Natural killer cell treated with Interleukin-12 subunit alpha and Interleukin-12 subunit beta and Interleukin-15 and Interleukin-18, amount 100 ng/mL, for 72 hours (primary cell): ENCODE measurements at regions not wholly inside any gene's neighbourhood (a gene's known extent, or its start where the extent isn't known, plus 50 kb on each side); places are given as distances from the start of the nearest gene placed in this dataset.

Experiments
- ATAC-seq, 2 donors: fragments of 150-1000 bp; cut with Tn5 transposase in 1 of 2; sonication (Bioruptor Pico), chemical (Tn5 transposase) in 1 of 2; 2 replicates each; pipeline ENCODE4 v1.10.0; 2021
- DNase-seq: peaks from one replicate; pipeline ENCODE4 v3.0.0; 2022; ENCODE audit warnings: low spot score
- H3K27ac Mint-ChIP-seq, 2 donors: 1 replicate in 1 of 2; 2 replicates in 1 of 2; pipeline ENCODE4 v1.8.0; 2022; ENCODE audit warnings: mixed read lengths in 2 of 2, mild to moderate bottlenecking in 1 of 2, moderate library complexity in 1 of 2
- H3K27me3 Mint-ChIP-seq, 2 donors: 1 replicate in 1 of 2; 2 replicates in 1 of 2; pipeline ENCODE4 v1.8.0; 2022; ENCODE audit warnings: mixed read lengths in 2 of 2
- H3K36me3 Mint-ChIP-seq: one replicate; pipeline ENCODE4 v1.8.0; 2022; ENCODE audit warnings: mixed read lengths
- H3K4me1 Mint-ChIP-seq, 2 donors: 1 replicate in 1 of 2; 2 replicates in 1 of 2; pipeline ENCODE4 v1.8.0; 2022; ENCODE audit warnings: low read depth in 2 of 2, mixed read lengths in 2 of 2, mild to moderate bottlenecking in 1 of 2
- H3K4me3 Mint-ChIP-seq: one replicate; pipeline ENCODE4 v1.8.0; 2022; ENCODE audit warnings: mixed read lengths
- H3K9me3 Mint-ChIP-seq: 2 replicates; pipeline ENCODE4 v1.8.0; 2022; ENCODE audit warnings: mixed read lengths

DNA sequence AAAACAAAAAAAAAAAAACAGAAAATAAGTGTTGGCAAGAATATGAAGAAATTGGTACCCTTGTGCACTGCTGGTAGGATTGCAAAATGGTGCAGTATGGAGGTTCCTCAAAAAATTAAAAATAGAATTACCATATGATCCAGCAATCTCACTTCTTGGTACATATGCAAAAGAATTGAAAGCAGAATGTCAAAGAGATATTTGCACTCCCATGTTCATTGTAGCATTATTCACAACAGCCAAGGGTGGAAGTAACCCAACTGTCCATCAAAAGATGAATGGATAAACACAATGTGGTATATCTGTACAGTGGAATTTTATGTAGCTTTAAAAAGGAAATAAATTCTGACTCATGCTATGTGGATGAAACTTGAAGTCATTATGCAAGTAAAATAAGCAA is 72.8 kb upstream of the POU3F3 start:
- Mint-ChIP-seq H3K4me1 (no peaks in the 10 kb centered on the region), H3K36me3 (no peaks in the 10 kb centered on the region), H3K27me3 (peaks cover 10 to 18% of the 10 kb centered on the region in 2 donors), H3K9me3 (no peaks in the 10 kb centered on the region), H3K4me3 (no peak overlapping the region), H3K27ac (no peak overlapping the region)
- ATAC-seq (no peak), DNase-seq (no peak)

DNA sequence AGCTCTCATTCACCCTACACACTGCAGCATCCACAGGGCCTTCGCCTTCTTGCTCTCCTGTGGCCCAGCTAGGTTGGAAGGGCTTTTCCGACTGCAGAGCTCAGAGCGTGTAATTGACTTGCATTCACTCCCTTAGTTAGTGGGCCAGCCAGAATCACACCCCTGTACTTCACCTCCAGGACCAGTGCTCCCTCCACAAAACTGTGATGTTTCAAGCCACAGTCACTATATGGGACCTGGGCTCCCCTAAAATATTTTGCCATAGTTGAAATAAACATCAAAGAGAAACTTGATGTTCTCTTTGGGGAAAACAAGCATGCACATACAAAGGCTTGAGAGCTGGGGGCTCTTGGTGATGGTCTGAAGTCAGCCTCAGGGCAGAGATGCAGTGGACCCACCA is 69.7 kb upstream of the POU3F3 start:
- H3K4me3 Mint-ChIP-seq: no peak overlapping the region
- DNase-seq (no peak), ATAC-seq (peak in 1 of 2 donors; percentile 44)
- H3K9me3 Mint-ChIP-seq: no peaks in the 10 kb centered on the region
- H3K27me3 Mint-ChIP-seq: peaks cover 10 to 24% of the 10 kb centered on the region in 2 donors
- no peaks in the 10 kb centered on the region for H3K36me3 Mint-ChIP-seq
- H3K27ac Mint-ChIP-seq: no peak overlapping the region
- H3K4me1 Mint-ChIP-seq: no peaks in the 10 kb centered on the region

DNA sequence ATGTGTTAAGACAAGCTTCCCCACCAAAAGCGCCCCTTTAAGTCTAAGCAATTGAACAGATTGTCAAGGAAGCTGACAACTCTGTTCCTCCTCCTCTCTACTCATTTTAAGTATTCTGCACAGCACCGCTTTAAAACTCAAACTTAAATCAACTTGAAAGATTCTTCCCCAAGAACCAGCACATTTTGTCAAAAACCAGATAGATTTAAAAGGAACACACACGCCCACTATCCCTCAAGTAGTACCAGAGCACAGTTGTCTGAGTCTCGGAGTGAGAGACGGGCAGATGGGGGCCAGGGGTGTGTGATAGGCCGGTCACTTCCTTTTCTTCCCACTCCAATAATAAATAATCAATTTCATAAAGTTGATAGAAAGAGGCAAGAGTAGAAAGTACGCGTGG is 67.7 kb upstream of the POU3F3 start:
- H3K4me1 Mint-ChIP-seq: no peaks in the 10 kb centered on the region
- no peaks in the 10 kb centered on the region for H3K9me3 Mint-ChIP-seq
- ATAC-seq (no peak), DNase-seq (no peak)
- no peak overlapping the region for H3K4me3 Mint-ChIP-seq
- no peaks in the 10 kb centered on the region for H3K36me3 Mint-ChIP-seq
- no peak overlapping the region for H3K27ac Mint-ChIP-seq
- peaks cover 11 to 31% of the 10 kb centered on the region in 2 donors for H3K27me3 Mint-ChIP-seq

DNA sequence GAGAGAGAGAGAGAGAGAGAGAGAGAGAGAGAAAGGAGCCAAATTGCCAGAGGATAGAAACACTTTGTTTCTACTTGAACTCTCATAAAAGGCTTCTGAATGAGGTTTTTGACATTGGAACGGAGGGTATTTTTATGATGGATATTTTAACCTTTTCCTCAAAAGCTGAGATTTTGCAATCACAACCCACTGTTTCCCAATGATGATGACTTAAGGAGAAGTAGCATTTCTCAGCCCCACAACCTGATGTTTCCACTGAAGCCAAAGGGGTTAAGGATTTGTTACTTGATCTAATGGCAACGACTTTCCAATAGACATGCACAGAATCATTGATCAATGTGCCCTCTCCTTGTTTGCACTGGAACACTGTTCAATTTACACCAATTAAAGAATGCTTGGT is 67.1 kb upstream of the POU3F3 start:
- no peaks in the 10 kb centered on the region for H3K9me3 Mint-ChIP-seq
- H3K4me3 Mint-ChIP-seq: no peak overlapping the region
- H3K27me3 Mint-ChIP-seq: peaks cover 14 to 36% of the 10 kb centered on the region in 2 donors
- DNase-seq (no peak), ATAC-seq (no peak)
- H3K27ac Mint-ChIP-seq: no peak overlapping the region
- H3K4me1 Mint-ChIP-seq: no peaks in the 10 kb centered on the region
- no peaks in the 10 kb centered on the region for H3K36me3 Mint-ChIP-seq

DNA sequence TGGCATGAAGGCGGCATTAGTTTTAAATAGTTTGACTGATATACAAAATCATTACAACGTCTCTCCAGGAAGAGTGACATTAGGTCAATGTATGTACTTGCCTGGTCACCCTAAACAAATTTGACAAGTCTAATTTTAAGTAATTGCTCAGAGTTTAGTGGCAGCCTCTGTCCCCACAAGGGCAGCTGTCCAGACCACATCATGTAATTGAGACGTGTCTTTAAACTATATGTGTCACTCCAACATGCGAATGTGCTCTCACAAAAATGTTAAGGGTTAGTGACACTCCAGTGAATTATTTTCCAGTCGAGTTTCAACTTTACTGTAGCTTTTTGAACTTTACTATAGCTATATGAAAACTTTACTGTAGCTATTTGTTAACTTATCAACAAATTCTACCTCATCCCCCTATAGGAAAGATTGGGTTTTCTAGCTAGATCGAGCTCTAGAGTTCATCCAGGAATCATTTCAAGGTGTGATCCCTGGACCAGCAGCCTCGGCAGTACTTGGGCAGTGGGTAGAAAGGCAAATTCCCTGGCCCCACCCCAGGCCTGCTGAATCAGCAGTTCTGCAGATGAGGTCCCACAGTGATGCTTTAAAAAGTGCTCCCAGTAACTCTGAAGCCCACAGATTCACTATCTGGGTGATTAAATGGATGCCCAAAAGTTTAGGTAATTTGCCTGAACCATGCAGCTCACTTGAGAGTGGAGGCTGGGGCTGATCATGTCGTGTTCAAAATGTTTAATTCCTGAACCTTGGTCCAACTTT is 66.4 kb upstream of the POU3F3 start:
- ATAC-seq (no peak), DNase-seq (no peak)
- no peaks in the 10 kb centered on the region for H3K36me3 Mint-ChIP-seq
- no peaks in the 10 kb centered on the region for H3K9me3 Mint-ChIP-seq
- H3K4me1 Mint-ChIP-seq: no peaks in the 10 kb centered on the region
- H3K27me3 Mint-ChIP-seq: peaks cover 15 to 39% of the 10 kb centered on the region in 2 donors
- no peak overlapping the region for H3K27ac Mint-ChIP-seq
- no peak overlapping the region for H3K4me3 Mint-ChIP-seq

DNA sequence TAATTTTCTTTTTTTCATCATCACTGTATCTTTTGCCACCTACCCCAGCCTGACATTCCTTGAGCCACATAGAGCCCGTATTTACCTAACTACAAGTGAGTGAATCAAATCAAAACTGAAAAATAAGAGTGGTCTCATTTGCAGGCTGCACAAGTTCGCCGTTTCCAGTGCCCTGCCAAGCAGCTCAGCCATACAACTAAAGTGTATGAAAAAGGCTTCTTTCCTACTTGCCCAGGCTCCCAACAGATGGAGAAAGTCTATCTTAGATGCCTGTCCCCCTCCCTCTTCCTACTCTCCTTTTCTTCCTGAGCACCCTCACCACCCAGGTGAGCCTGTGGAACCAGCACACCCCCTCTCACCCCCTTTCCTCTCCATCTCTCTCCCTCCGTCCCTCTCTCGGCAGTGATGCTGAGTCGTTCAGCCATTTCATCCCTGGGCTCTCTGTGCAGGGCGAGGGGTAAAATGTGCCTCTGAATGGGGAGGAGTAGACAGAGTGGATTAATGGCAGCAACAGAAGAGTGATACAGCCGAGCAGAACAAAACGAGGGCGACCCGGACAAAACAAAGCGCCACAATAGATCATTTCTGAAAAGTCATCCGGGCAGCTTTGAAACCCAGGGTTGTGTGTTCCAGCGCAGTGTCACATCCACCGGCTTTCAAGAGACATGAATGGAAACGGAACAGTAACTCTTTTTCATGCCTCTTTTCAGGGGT is 65.0 kb upstream of the POU3F3 start:
- ATAC-seq (no peak), DNase-seq (no peak)
- H3K27ac Mint-ChIP-seq: no peak overlapping the region
- peaks cover 19 to 39% of the 10 kb centered on the region in 2 donors for H3K27me3 Mint-ChIP-seq
- H3K4me1 Mint-ChIP-seq: no peaks in the 10 kb centered on the region
- H3K36me3 Mint-ChIP-seq: no peaks in the 10 kb centered on the region
- no peaks in the 10 kb centered on the region for H3K9me3 Mint-ChIP-seq
- no peak overlapping the region for H3K4me3 Mint-ChIP-seq

DNA sequence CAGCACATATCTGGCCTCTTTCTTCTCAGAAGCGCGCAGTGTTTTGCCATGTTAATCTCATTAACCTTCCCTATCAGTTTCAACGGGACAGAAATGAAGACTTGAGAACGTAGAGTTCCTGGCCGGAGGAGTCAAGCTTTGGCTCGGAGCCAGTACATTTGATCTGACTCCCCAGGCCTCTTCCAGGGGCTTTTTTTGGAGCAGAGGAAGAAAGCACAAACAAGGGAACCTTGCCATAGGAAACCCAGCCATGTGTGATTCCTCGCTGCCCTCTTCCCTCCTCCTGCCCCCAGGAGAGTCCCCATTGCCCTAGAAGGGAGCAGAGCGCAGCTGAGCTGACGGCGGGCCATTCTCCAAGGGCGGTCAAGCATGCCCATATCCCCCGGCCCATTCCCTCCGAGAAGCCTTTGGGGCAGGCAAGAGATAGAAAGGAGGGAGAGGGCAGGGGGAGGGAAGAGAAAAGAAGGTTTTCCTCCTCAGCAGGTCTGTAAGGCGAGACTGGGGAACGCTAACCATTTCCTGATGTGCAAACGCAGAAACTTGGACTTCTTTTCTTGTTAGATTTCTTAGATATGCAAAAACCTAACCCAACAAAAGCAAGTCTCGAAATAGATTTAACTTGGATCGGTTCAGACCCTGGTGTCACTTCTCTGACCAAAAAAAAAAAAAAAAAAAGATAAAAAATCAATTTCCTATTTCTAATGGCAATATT is 63.7 kb upstream of the POU3F3 start:
- DNase-seq: no peak
- no peaks in the 10 kb centered on the region for H3K36me3 Mint-ChIP-seq
- H3K27me3 Mint-ChIP-seq: peaks cover 21 to 39% of the 10 kb centered on the region in 2 donors
- no peaks in the 10 kb centered on the region for H3K9me3 Mint-ChIP-seq
- no peaks in the 10 kb centered on the region for H3K4me1 Mint-ChIP-seq
- no peak overlapping the region for H3K4me3 Mint-ChIP-seq
- ATAC-seq: no peak
- no peak overlapping the region for H3K27ac Mint-ChIP-seq

DNA sequence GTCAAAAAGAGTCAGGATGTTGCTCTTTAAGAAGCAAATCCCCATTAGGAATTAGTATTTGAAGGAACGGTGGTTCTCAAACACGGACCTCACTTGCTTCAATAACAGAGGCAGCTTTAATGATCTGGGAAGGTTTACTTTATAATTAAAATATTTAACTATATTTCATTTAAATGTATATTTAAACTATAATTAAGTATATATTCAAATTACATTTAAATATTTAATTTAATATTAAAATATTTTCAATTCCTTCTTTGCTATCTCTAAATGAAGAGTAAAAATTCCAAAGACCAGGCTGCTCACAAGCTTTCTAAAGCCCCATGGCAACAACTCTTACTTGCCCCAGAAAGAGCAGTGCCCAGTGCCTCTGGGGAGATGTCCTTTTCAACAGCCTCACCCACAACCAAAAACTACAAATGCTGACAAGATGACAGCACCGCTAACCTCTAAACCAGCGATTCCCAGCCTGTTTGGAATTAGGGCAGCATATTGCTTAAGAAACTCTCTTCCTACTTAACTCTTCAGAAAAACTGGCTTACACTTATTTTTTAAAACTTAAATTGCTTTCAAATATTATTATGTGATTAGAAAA is 62.9 kb upstream of the POU3F3 start:
- Mint-ChIP-seq H3K27me3 (peaks cover 23 to 37% of the 10 kb centered on the region in 2 donors), H3K27ac (no peak overlapping the region), H3K4me3 (no peak overlapping the region), H3K9me3 (no peaks in the 10 kb centered on the region), H3K36me3 (no peaks in the 10 kb centered on the region), H3K4me1 (no peaks in the 10 kb centered on the region)
- no peak for ATAC-seq
- DNase-seq: no peak

DNA sequence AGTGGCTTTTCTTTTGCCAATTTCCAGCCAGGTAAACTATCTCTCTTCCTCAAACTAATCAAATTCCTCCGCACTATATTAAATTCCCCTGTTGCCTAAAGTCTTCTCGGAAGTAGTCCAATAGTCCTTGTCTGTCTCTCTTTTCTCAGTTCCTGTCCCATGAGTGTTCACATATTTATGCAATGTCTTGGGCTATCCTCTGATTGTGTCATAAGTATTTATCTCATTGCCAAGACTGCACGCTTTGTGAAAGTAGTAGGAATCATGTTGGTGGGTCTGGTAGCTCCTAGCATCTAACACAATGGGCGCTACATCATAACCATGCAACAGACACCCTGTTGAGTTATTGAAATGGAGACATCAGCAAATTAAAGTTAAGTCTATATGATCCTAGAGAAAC is 59.9 kb upstream of the POU3F3 start:
- ATAC-seq (no peak), DNase-seq (no peak)
- Mint-ChIP-seq H3K4me3 (no peak overlapping the region), H3K27me3 (peaks cover 21 to 23% of the 10 kb centered on the region in 2 donors), H3K4me1 (no peaks in the 10 kb centered on the region), H3K9me3 (no peaks in the 10 kb centered on the region), H3K27ac (no peak overlapping the region), H3K36me3 (no peaks in the 10 kb centered on the region)

DNA sequence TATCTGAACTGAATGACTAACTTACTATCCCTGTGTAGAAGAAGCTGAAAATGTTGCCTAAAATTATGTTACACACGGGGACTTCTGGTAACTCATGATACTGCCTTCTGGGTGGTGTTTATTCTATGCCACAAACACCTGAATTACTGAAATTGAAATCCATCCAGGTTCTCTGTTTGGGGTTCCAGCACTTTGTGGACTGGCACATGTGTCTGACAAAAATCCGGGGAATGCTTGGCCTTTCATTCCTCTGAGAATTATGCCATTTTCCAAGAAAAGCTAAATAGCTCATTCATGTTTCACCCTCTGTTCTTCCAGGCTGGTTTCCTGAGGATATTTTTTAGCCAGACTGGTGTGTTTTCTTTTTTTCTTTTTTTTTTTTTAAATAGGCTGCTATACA is 59.5 kb upstream of the POU3F3 start:
- Mint-ChIP-seq H3K27me3 (peaks cover 19% of the 10 kb centered on the region in 2 donors), H3K4me1 (no peaks in the 10 kb centered on the region), H3K36me3 (no peaks in the 10 kb centered on the region), H3K9me3 (no peaks in the 10 kb centered on the region), H3K4me3 (no peak overlapping the region), H3K27ac (no peak overlapping the region)
- ATAC-seq (no peak), DNase-seq (no peak)
